GM12878 (cell line): ENCODE measurements at regions not wholly inside any gene's neighbourhood (a gene's known extent, or its start where the extent isn't known, plus 50 kb on each side); places are given as distances from the start of the nearest gene placed in this dataset.
"Not testable (repeated sequence)": the region's sequence is repeated elsewhere in the genome, so short reads cannot be mapped to it uniquely, and the experiment has no call there.

Experiments
- ATAC-seq: fragments of 200-7000 bp; cut with Tn5 transposase; 3 replicates; pipeline ENCODE4 v1.9.1; 2020; ENCODE audit warnings: mild to moderate bottlenecking, moderate library complexity
- BruUV-seq: library from RNA; stranded (reverse); fragments of 400-500 nt; replicated peaks from 2 replicates; lab custom pipeline; 2021; lab: Mats Ljungman, UMichigan
- CTCF ChIA-PET: fragments of 300-600 bp; sonication (Branson Sonifier 250); formaldehyde crosslinking; extraction: SDS; loops from one replicate; lab custom pipeline; 2021; ENCODE audit warnings: inconsistent platforms; lab: Yijun Ruan, JAX
- POLR2A ChIA-PET: fragments of 350-600 bp; formaldehyde crosslinking; extraction: SDS; loops from one replicate; lab custom pipeline; 2021; ENCODE audit warnings: inconsistent platforms; lab: Charles Lee
- RAD21 ChIA-PET: fragments of 300-600 bp; sonication (Branson Sonifier 250); formaldehyde crosslinking; loops from one replicate; lab custom pipeline; 2023; ENCODE audit warnings: antibody characterized with exemption; ENCODE audit not compliant: unreplicated experiment; lab: Charles Lee
- SMC1A ChIA-PET: fragments of 300-600 bp; sonication (Branson Sonifier 250); formaldehyde crosslinking; loops from one replicate; lab custom pipeline; 2023; ENCODE audit not compliant: unreplicated experiment, uncharacterized antibody; lab: Charles Lee
- DNase-seq: peaks from one replicate; pipeline ENCODE4 v3.0.0-alpha.2; 2011; ENCODE audit warnings: low read depth, low spot score
- FAIRE-seq: peaks from 3 replicates; lab custom pipeline; 2011; peaks lifted over from hg19 to GRCh38; lab: Jason Lieb, UNC
- H2AFZ ChIP-seq: 2 replicates; pipeline ENCODE4 v1.6.0; 2011; ENCODE audit warnings: low read depth, low read length, control low read depth; ENCODE audit not compliant: control insufficient read depth
- H3K27ac ChIP-seq: 2 replicates; pipeline ENCODE4 v1.5.1; 2011; ENCODE audit warnings: control low read depth; ENCODE audit not compliant: control insufficient read depth, insufficient read depth
- H3K27me3 ChIP-seq, 2 experiments: replicated peaks in 1 of 2; 2 replicates each; pipeline versions ENCODE4 v1.6.0 to v1.6.1; 2011; ENCODE audit warnings: low read length in 1 of 2; ENCODE audit not compliant: control insufficient read depth in 2 of 2, insufficient read depth in 2 of 2
- H3K36me3 ChIP-seq, 2 experiments: 2 replicates each; pipeline ENCODE4 v1.5.1; 2011; ENCODE audit warnings: low read length in 1 of 2; ENCODE audit not compliant: control insufficient read depth in 2 of 2, insufficient read depth in 2 of 2
- H3K4me1 ChIP-seq: 2 replicates; pipeline ENCODE4 v1.6.1; 2011; ENCODE audit warnings: mild to moderate bottlenecking, low read length, moderate library complexity, mixed read lengths; ENCODE audit not compliant: control insufficient read depth, insufficient read depth
- H3K4me2 ChIP-seq: 2 replicates; pipeline ENCODE4 v1.6.0; 2011; ENCODE audit warnings: control low read depth; ENCODE audit not compliant: control insufficient read depth, insufficient read depth
- H3K4me3 ChIP-seq: fragments of 200-600 bp; sonication (generic); 2 replicates; pipeline ENCODE4 v1.5.1; 2016
- H3K79me2 ChIP-seq: 2 replicates; pipeline ENCODE4 v1.6.0; 2011; ENCODE audit warnings: low read length; ENCODE audit not compliant: control insufficient read depth, insufficient read depth
- H3K9ac ChIP-seq: 2 replicates; pipeline ENCODE4 v1.8.0; 2011; ENCODE audit warnings: low read length, control low read depth, mixed read lengths; ENCODE audit not compliant: control insufficient read depth, insufficient read depth
- H3K9me3 ChIP-seq: replicated peaks from 3 replicates; pipeline ENCODE4 v1.5.1; 2011; ENCODE audit warnings: mild to moderate bottlenecking, low read length; ENCODE audit not compliant: control insufficient read depth, insufficient read depth
- H4K20me1 ChIP-seq: 2 replicates; pipeline ENCODE4 v1.6.0; 2011; ENCODE audit not compliant: control insufficient read depth, insufficient read depth
- DPF2 ChIP-seq: fragments of 450-650 bp; IDR thresholded peaks from 2 replicates; pipeline ENCODE4 v1.6.1; 2017; ENCODE audit warnings: mild to moderate bottlenecking
- WGBS: methylation state at CpG from one replicate; pipeline ENCODE4 v1.1.6; 2016; ENCODE audit warnings: low lambda C conversion rate; ENCODE audit not compliant: insufficient replicate concordance, insufficient coverage; ENCODE audit errors: missing lambda C conversion rate; 5-methylcytosine and 5-hydroxymethylcytosine counted together
- in situ Hi-C: fragments of 300-500 bp; cut with MboI; formaldehyde crosslinking; loops from 9 replicates; pipeline ENCODE4 v1.14.3; 2018; ENCODE audit warnings: mixed read lengths
- intact Hi-C: fragments of 100-400 bp; cut with micrococcal nuclease; formaldehyde crosslinking; loops from one replicate; pipeline ENCODE4 v1.14.2; 2022; ENCODE audit not compliant: unreplicated experiment
- TF ChIP-seq, protein P1 (sequence below): fragments of 450-650 bp; IDR thresholded peaks from 2 replicates; pipeline ENCODE4 v1.6.1; 2017; ENCODE audit warnings: mild to moderate bottlenecking, moderate library complexity
- TF ChIP-seq, protein P2 (sequence below): fragments of 450-650 bp; IDR thresholded peaks from 2 replicates; pipeline ENCODE4 v1.6.1; 2018; ENCODE audit warnings: mild to moderate bottlenecking, low read depth, moderate library complexity; ENCODE audit not compliant: partially characterized antibody

DNA sequence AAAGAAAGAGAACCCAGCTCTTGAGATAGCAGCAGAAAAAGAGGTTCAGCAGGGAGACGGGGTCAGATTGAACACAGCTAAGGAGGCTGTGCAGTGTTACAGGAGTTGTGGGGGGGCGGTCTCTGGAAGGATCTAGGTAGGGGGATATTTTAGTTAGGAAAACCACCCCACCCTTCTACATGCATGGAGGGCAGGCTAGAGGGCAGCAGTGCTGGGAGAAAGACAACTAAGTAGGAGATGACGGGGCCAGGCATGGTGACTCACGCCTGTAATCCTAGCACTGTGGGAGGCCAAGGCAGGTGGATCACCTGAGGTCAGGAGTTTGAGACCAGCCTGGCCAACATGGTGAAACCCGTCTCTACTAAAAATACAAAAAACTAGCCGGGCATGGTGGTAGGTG is 80.7 kb upstream of the KCNMA1 start:
- intact Hi-C loops, H3K27me3 ChIP-seq, H3K4me1 ChIP-seq, H3K79me2 ChIP-seq, ATAC-seq, BruUV-seq, H3K4me3 ChIP-seq, POLR2A ChIA-PET, H4K20me1 ChIP-seq, DNase-seq, H3K27ac ChIP-seq, H3K36me3 ChIP-seq, H3K9me3 ChIP-seq, FAIRE-seq, H3K4me2 ChIP-seq, H2AFZ ChIP-seq, H3K9ac ChIP-seq: not testable (repeated sequence)
- CTCF ChIA-PET = interaction anchor here (0.8 to 15.5 kb wide), 13 partner anchors 18 to 548 kb away, joined by 3 to 403 read pairs (median 7); no protein-coding TSS in a partner anchor
- in situ Hi-C loops = loop anchor here (5.0 kb wide), 2 partner anchors 119 to 551 kb away; no protein-coding TSS in a partner anchor
- SMC1A ChIA-PET = interaction anchor here (1.1 to 2.6 kb wide), 3 partner anchors 11 to 120 kb away, joined by 3 to 14 read pairs (median 12); no protein-coding TSS in a partner anchor
- 13% methylated on average over 6 of the region's 6 CpGs for WGBS
- RAD21 ChIA-PET = interaction anchor here (2.5 to 3.2 kb wide), 2 partner anchors 39 to 119 kb away, joined by 12 to 20 read pairs; no protein-coding TSS in a partner anchor

DNA sequence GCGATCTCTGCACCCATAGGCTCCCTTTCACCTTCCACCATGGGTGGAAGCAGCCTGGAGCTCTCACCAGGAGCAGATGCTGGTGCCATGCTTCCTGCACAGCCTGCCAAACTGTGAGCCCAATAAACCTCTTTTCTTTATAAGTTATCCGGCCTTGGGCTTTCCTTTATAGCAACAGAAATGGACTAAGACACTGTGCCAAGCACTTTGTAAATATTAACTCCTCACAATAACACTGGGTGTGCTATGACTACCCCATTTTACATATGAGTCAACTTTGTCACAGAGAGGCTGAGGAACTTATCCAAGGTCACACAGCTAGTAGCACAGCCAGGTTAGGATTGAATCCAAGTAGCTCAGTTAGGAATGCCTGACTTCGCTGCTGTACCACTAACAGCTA is 79.7 kb upstream of the KCNMA1 start:
- 18% methylated on average over 3 of the region's 3 CpGs for WGBS
- ATAC-seq = peak; percentile 22; the same call in 2 of the 3 replicates
- ChIA-PET RAD21 (interaction anchor here (0.8 to 3.2 kb wide), 5 partner anchors 12 to 552 kb away, joined by 3 to 20 read pairs (median 5); no protein-coding TSS in a partner anchor), SMC1A (interaction anchor here (0.5 to 2.6 kb wide), 10 partner anchors 12 to 549 kb away, joined by 3 to 14 read pairs (median 4); no protein-coding TSS in a partner anchor), POLR2A (no interaction called here), CTCF (interaction anchor here (0.8 to 15.5 kb wide), 20 partner anchors 11 to 547 kb away, joined by 3 to 403 read pairs (median 4); no protein-coding TSS in a partner anchor)
- Histone ChIP-seq H3K27ac (no peak overlapping the region), H4K20me1 (no peaks in the 10 kb centered on the region), H3K27me3 (no peaks in the 10 kb centered on the region; a peak in 1 of 4 replicates), H3K9ac (no peak overlapping the region), H3K4me2 (no peak overlapping the region), H3K79me2 (no peaks in the 10 kb centered on the region), H3K4me1 (no peaks in the 10 kb centered on the region), H3K36me3 (no peaks in the 10 kb centered on the region), H3K9me3 (no peaks in the 10 kb centered on the region), H3K4me3 (no peak overlapping the region), H2AFZ (no peak overlapping the region)
- FAIRE-seq = no peak
- TF ChIP-seq, protein P1, sequence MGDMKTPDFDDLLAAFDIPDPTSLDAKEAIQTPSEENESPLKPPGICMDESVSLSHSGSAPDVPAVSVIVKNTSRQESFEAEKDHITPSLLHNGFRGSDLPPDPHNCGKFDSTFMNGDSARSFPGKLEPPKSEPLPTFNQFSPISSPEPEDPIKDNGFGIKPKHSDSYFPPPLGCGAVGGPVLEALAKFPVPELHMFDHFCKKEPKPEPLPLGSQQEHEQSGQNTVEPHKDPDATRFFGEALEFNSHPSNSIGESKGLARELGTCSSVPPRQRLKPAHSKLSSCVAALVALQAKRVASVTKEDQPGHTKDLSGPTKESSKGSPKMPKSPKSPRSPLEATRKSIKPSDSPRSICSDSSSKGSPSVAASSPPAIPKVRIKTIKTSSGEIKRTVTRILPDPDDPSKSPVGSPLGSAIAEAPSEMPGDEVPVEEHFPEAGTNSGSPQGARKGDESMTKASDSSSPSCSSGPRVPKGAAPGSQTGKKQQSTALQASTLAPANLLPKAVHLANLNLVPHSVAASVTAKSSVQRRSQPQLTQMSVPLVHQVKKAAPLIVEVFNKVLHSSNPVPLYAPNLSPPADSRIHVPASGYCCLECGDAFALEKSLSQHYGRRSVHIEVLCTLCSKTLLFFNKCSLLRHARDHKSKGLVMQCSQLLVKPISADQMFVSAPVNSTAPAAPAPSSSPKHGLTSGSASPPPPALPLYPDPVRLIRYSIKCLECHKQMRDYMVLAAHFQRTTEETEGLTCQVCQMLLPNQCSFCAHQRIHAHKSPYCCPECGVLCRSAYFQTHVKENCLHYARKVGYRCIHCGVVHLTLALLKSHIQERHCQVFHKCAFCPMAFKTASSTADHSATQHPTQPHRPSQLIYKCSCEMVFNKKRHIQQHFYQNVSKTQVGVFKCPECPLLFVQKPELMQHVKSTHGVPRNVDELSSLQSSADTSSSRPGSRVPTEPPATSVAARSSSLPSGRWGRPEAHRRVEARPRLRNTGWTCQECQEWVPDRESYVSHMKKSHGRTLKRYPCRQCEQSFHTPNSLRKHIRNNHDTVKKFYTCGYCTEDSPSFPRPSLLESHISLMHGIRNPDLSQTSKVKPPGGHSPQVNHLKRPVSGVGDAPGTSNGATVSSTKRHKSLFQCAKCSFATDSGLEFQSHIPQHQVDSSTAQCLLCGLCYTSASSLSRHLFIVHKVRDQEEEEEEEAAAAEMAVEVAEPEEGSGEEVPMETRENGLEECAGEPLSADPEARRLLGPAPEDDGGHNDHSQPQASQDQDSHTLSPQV = no peak
- no peak for TF ChIP-seq DPF2
- TF ChIP-seq, protein P2, sequence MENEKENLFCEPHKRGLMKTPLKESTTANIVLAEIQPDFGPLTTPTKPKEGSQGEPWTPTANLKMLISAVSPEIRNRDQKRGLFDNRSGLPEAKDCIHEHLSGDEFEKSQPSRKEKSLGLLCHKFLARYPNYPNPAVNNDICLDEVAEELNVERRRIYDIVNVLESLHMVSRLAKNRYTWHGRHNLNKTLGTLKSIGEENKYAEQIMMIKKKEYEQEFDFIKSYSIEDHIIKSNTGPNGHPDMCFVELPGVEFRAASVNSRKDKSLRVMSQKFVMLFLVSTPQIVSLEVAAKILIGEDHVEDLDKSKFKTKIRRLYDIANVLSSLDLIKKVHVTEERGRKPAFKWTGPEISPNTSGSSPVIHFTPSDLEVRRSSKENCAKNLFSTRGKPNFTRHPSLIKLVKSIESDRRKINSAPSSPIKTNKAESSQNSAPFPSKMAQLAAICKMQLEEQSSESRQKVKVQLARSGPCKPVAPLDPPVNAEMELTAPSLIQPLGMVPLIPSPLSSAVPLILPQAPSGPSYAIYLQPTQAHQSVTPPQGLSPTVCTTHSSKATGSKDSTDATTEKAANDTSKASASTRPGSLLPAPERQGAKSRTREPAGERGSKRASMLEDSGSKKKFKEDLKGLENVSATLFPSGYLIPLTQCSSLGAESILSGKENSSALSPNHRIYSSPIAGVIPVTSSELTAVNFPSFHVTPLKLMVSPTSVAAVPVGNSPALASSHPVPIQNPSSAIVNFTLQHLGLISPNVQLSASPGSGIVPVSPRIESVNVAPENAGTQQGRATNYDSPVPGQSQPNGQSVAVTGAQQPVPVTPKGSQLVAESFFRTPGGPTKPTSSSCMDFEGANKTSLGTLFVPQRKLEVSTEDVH = no peak
- no peak for DNase-seq
- in situ Hi-C loops = loop anchor here (5.0 kb wide), 2 partner anchors 120 to 550 kb away; no protein-coding TSS in a partner anchor
- intact Hi-C loops = no loop called here
- BruUV-seq = no TSS peak
